ENCODE measurements at regions not wholly inside any gene's neighbourhood (a gene's known extent, or its start where the extent isn't known, plus 50 kb on each side); places are given as distances from the start of the nearest gene placed in this dataset.

DNA sequence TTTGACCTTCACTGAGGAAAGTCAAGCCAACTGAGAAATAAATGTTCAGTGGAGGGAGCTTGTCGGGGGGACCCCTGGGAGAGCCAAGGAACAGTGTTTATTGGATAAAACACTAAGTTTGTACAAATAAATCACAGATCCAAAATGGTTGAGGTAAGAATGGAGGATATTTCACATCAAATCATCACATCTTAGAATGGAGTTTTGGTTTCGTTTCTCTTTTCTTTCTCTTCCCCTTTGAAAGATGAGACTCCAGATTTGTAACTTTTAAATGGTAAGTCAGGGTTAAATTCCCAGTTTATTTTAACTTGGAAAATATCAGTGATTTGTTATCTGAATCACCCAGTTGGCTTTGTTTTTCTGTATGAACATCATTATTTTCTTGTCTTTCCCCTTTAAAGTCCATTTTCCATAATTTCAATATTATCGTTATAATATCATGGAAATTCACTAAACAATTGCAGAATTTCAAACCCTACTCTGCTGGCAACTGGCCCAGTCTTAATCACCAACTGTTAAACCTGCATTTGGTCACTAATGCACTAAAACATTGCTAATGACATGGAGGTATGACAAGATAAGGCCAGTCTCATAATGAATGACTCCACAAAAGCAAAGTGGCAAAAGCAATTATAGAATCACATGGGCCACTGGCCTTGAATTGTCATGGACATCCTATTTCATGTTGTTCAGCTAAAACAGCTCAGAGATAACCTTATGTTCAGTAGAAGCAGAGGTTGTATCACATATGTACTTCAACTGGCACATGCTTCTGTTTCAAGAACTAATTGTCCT lies 295.1 kb downstream of the SHOX2 start:
- TF ChIP-seq SIRT6 (IDR thresholded peaks at IDR 0.05; ENCODE audit: low read length), result no peak
- Histone ChIP-seq H3K14ac (ENCODE audit: insufficient read length) (no peak overlapping the region), H3K27me3 (replicated peaks in 1 of 4; ENCODE audit: control insufficient read depth in 3 of 4, extremely low read depth in 1 of 4, insufficient read depth in 3 of 4, low read length in 3 of 4) (peaks cover 0 to 1% (median 0%) of the 10 kb centered on the region in 4 experiments; a peak in 1 of 7 replicates), H2BK120ac (replicated peaks; ENCODE audit: low read depth, low read length) (no peak overlapping the region), H3K4me1 (replicated peaks in 1 of 4; ENCODE audit: control insufficient read depth in 3 of 4, insufficient read depth in 4 of 4, low read length in 3 of 4) (no peaks in the 10 kb centered on the region), H3K23ac (ENCODE audit: insufficient read length) (no peak overlapping the region), H2AFZ (ENCODE audit: low read length) (no peak overlapping the region), H2BK5ac (ENCODE audit: low read depth, low read length) (no peak overlapping the region), H2BK15ac (ENCODE audit: low read length) (no peak overlapping the region), H4K5ac (ENCODE audit: insufficient read length, low read depth, low read length) (no peak overlapping the region), H3K18ac (ENCODE audit: extremely low read depth, low read length) (no peak overlapping the region), H3K4ac (replicated peaks; ENCODE audit: insufficient read length, low read depth, low read length) (no peak overlapping the region), H4K20me1 (replicated peaks in 1 of 2; ENCODE audit: control insufficient read depth in 1 of 2, insufficient read depth in 2 of 2, low read length in 2 of 2) (no peaks in the 10 kb centered on the region), H3K4me2 (ENCODE audit: insufficient read depth in 1 of 2, low read depth in 2 of 2, low read length in 2 of 2) (no peak overlapping the region), H2AK5ac (ENCODE audit: low read depth, low read length) (no peak overlapping the region), H3K36me3 (ENCODE audit: control insufficient read depth in 2 of 4, insufficient read depth in 4 of 4, low read length in 3 of 4) (no peaks in the 10 kb centered on the region), H3K9me3 (ENCODE audit: insufficient read depth in 2 of 2, low read depth in 1 of 2, low read length in 1 of 2) (no peaks in the 10 kb centered on the region), H3K9ac (replicated peaks in 1 of 4; ENCODE audit: extremely low read depth in 1 of 4, low read depth in 3 of 4, low read length in 3 of 4) (no peak overlapping the region), H3K56ac (replicated peaks; ENCODE audit: insufficient read length, low read depth, low read length) (no peak overlapping the region), H3K79me1 (ENCODE audit: low read depth, low read length) (no peaks in the 10 kb centered on the region), H2BK20ac (ENCODE audit: low read length) (no peak overlapping the region), H2BK12ac (ENCODE audit: low read depth, low read length) (no peak overlapping the region), H3K23me2 (ENCODE audit: low read depth, low read length) (no peaks in the 10 kb centered on the region), H4K91ac (replicated peaks; ENCODE audit: insufficient read length, low read length) (no peak overlapping the region), H3K4me3 (ENCODE audit: extremely low read depth in 1 of 4, insufficient read depth in 2 of 4, low read depth in 3 of 4, low read length in 4 of 4) (no peak overlapping the region), H4K8ac (ENCODE audit: extremely low read depth, insufficient read depth, low read length) (no peak overlapping the region), H3K79me2 (ENCODE audit: control insufficient read depth in 1 of 2, insufficient read depth in 2 of 2, low read length in 2 of 2) (no peaks in the 10 kb centered on the region), H3K27ac (ENCODE audit: low read depth, low read length) (no peak overlapping the region)
- 95% methylated on average over 3 of the region's 3 CpGs; no CpG with 5 or more reads in 1 of the 2 experiments for WGBS, 2 experiments (ENCODE audit: extremely low coverage in 1 of 2, insufficient coverage in 1 of 2, insufficient read length in 1 of 2, insufficient replicate concordance in 2 of 2, low coverage in 1 of 2, low lambda C conversion rate in 2 of 2, missing lambda C conversion rate in 1 of 2)
- no peak for DNase-seq (ENCODE audit: low read depth in 1 of 2, low spot score in 2 of 2)
- POLR2A ChIA-PET (ENCODE audit: partially characterized antibody), result no interaction called here
- no peak for FAIRE-seq
- CTCF ChIA-PET (ENCODE audit: partially characterized antibody), result no interaction called here
